Vagina (tissue), 2 donors: ENCODE measurements at regions not wholly inside any gene's neighbourhood (a gene's known extent, or its start where the extent isn't known, plus 50 kb on each side); places are given as distances from the start of the nearest gene placed in this dataset.

Experiments used
- DNase-seq, 2 donors: peaks; one replicate each; pipeline ENCODE4 v3.0.0-alpha.2; 2017; ENCODE audit errors: extremely low spot score in 2 of 2
- H3K27ac ChIP-seq: fragments of 200-600 bp; sonication (generic); one replicate; pipeline ENCODE4 v1.5.1; 2019
- H3K27me3 ChIP-seq: fragments of 200-600 bp; sonication (generic); one replicate; pipeline ENCODE4 v1.5.1; 2019
- H3K36me3 ChIP-seq, 2 donors: fragments of 200-600 bp; sonication (generic); one replicate each; pipeline ENCODE4 v1.5.1; 2017 to 2019
- H3K4me1 ChIP-seq: fragments of 200-600 bp; sonication (generic); one replicate; pipeline ENCODE4 v1.5.1; 2019
- H3K4me3 ChIP-seq, 2 donors: fragments of 200-600 bp; sonication (generic); 1 replicate in 1 of 2; 2 replicates in 1 of 2; pipeline ENCODE4 v1.5.1; 2016 to 2019
- H3K9me3 ChIP-seq: fragments of 200-600 bp; sonication (generic); one replicate; pipeline ENCODE4 v1.5.1; 2019
- CTCF ChIP-seq, 3 experiments: fragments of 450-650 bp in 2 of 3; fragments of 200-600 bp in 1 of 3; sonication (generic) in 1 of 3; IDR thresholded peaks; one replicate each; pipeline ENCODE4 v1.5.1; 2017 to 2019; ENCODE audit warnings: antibody characterized with exemption in 3 of 3, mild to moderate bottlenecking in 2 of 3, moderate library complexity in 2 of 3
- POLR2A ChIP-seq, 2 donors: fragments of 450-650 bp; IDR thresholded peaks; one replicate each; pipeline ENCODE4 v1.6.1; 2017; ENCODE audit warnings: antibody characterized with exemption in 2 of 2, mild to moderate bottlenecking in 2 of 2, moderate library complexity in 2 of 2
- POLR2AphosphoS5 ChIP-seq, 2 donors: sonication (generic); formaldehyde crosslinking; IDR thresholded peaks; one replicate each; pipeline ENCODE4 v1.9.0; 2017; ENCODE audit warnings: antibody characterized with exemption in 2 of 2, mild to moderate bottlenecking in 2 of 2, low read depth in 1 of 2; ENCODE audit not compliant: insufficient read depth in 1 of 2
- intact Hi-C: fragments of 100-400 bp; cut with DNase I; formaldehyde crosslinking; loops from one replicate; pipeline ENCODE4 v1.15.1; 2023

GRCh38 chr10:24152270-24152669 lies 56.7 kb upstream of the KIAA1217 start:
- no peak for DNase-seq
- H3K27me3 ChIP-seq = no peaks in the 10 kb centered on the region
- intact Hi-C loops = no loop called here
- no peaks in the 10 kb centered on the region for H3K9me3 ChIP-seq
- H3K27ac ChIP-seq = no peak overlapping the region
- no peak for TF ChIP-seq POLR2AphosphoS5 (IDR thresholded peaks at IDR 0.05; ENCODE audit: insufficient read depth in 1 of 2, low read depth in 1 of 2)
- no peak for TF ChIP-seq POLR2A (IDR thresholded peaks at IDR 0.05)
- H3K36me3 ChIP-seq = no peaks in the 10 kb centered on the region
- H3K4me3 ChIP-seq = no peak overlapping the region
- no peaks in the 10 kb centered on the region for H3K4me1 ChIP-seq

DNA sequence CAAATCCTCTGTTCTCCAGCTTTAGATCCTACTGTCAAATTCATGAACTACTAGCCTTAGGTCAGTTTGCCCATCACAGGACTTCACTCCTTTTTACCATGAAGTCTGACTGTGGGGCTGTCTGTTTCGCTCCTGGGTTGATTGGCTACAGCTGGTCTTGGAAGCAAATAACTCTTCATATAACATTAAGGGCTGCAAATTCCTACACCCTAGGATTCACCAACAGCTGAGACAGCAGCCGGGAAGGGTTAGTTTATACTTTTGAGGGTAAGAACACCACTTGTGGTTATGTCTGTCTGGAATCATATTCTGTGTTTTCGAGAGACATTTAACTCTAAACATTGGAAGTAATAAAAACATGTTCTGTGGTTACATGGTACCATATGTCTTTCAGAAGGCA lies 55.9 kb upstream of the KIAA1217 start:
- DNase-seq = no peak
- intact Hi-C loops = no loop called here
- Histone ChIP-seq H3K27me3 (no peaks in the 10 kb centered on the region), H3K27ac (no peak overlapping the region), H3K9me3 (no peaks in the 10 kb centered on the region), H3K36me3 (no peaks in the 10 kb centered on the region), H3K4me1 (no peaks in the 10 kb centered on the region), H3K4me3 (no peak overlapping the region)
- TF ChIP-seq POLR2A (IDR thresholded peaks at IDR 0.05) (no peak), CTCF (IDR thresholded peaks at IDR 0.05) (no peak), POLR2AphosphoS5 (IDR thresholded peaks at IDR 0.05; ENCODE audit: insufficient read depth in 1 of 2, low read depth in 1 of 2) (no peak)

- no peaks in the 10 kb centered on the region for H3K4me1 ChIP-seq
- intact Hi-C loops = no loop called here
- H3K27me3 ChIP-seq = no peaks in the 10 kb centered on the region
- no peaks in the 10 kb centered on the region for H3K36me3 ChIP-seq
- no peak overlapping the region for H3K27ac ChIP-seq
- TF ChIP-seq CTCF (IDR thresholded peaks at IDR 0.05) = no peak
- no peak for TF ChIP-seq POLR2A (IDR thresholded peaks at IDR 0.05)
- TF ChIP-seq POLR2AphosphoS5 (IDR thresholded peaks at IDR 0.05; ENCODE audit: insufficient read depth in 1 of 2, low read depth in 1 of 2) = no peak
- no peak overlapping the region for H3K4me3 ChIP-seq
- no peak for DNase-seq
- no peaks in the 10 kb centered on the region for H3K9me3 ChIP-seq
Observed at GRCh38 chr10:24153537-24153936, 55.4 kb upstream of the KIAA1217 start.

DNA sequence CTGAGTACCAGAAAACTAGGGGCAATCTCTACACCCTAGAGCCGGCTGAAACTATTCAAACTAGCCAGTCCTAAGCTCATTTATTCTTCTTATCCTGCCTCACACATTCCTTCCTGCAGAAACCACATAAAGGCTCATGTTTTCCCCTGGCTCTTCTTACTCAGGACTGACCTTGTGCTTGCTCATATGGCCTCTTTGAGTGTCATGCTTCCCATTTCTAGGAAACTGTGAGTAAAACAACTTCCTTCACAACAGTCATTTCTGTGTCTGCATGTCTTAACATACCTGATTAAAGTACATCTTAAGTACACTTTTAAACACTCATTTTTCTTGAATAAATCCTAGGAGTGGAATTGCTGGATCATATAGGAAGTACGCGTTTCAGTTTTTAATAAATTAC lies 52.3 kb upstream of the KIAA1217 start:
- Histone ChIP-seq H3K27ac (no peak overlapping the region), H3K36me3 (no peaks in the 10 kb centered on the region), H3K4me3 (no peak overlapping the region), H3K9me3 (no peaks in the 10 kb centered on the region), H3K4me1 (no peaks in the 10 kb centered on the region), H3K27me3 (no peaks in the 10 kb centered on the region)
- intact Hi-C loops = no loop called here
- no peak for DNase-seq
- TF ChIP-seq POLR2AphosphoS5 (IDR thresholded peaks at IDR 0.05; ENCODE audit: insufficient read depth in 1 of 2, low read depth in 1 of 2) = no peak
- no peak for TF ChIP-seq CTCF (IDR thresholded peaks at IDR 0.05)
- TF ChIP-seq POLR2A (IDR thresholded peaks at IDR 0.05) = no peak

GRCh38 chr10:24157567-24157966 lies 51.4 kb upstream of the KIAA1217 start:
- Histone ChIP-seq H3K36me3 (no peaks in the 10 kb centered on the region), H3K4me3 (no peak overlapping the region), H3K9me3 (no peaks in the 10 kb centered on the region), H3K4me1 (no peaks in the 10 kb centered on the region), H3K27ac (no peak overlapping the region), H3K27me3 (no peaks in the 10 kb centered on the region)
- intact Hi-C loops = no loop called here
- DNase-seq = no peak
- no peak for TF ChIP-seq CTCF (IDR thresholded peaks at IDR 0.05)
